NCI-H82 (cell line): ENCODE measurements at regions not wholly inside any gene's neighbourhood (a gene's known extent, or its start where the extent isn't known, plus 50 kb on each side); places are given as distances from the start of the nearest gene placed in this dataset.
"Not testable (repeated sequence)": the region's sequence is repeated elsewhere in the genome, so short reads cannot be mapped to it uniquely, and the experiment has no call there.

ENCODE experiments used
- DNase-seq: peaks from one replicate; lab custom pipeline; 2025; lab: John Stamatoyannopoulos, UW

DNA sequence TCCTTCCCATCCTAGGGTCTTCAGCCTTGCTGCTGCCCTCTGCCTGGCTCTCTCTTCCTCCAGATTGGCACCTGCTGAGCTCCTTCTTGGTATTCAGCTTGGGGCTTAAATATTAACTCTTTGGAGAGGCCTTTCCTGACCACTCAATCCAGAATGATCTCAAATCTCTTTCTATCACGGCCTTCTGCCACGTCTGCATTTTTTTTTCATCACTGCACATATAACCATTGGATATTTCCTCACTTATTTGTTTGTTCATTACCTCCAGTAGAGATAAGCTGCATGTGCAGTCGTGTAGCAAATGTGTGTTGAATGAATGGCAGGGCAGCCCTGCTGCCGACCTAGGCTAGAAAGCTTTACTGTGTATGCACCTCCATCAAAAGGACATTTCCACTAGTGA, 51.6 kb upstream of the MPP7 start:
- DNase-seq = no peak

DNA sequence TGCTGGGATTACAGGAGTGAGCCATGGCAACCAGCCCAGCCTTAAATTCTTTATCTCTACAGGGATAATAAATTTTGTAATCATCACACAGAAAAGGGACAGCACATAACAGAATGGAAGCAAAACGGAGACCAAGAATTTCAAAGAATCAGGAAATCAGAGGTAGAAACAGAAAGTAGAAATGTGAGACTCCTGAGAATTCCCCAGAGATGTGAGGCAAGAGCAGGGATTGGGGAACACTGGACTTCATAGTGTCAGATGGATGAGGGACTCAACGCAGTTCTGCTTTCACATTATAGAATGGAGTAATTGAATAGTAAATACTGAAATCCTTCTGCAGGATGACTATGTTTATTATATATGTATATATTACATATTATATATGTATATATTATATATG, 52.5 kb upstream of the MPP7 start:
- DNase-seq = no peak

DNA sequence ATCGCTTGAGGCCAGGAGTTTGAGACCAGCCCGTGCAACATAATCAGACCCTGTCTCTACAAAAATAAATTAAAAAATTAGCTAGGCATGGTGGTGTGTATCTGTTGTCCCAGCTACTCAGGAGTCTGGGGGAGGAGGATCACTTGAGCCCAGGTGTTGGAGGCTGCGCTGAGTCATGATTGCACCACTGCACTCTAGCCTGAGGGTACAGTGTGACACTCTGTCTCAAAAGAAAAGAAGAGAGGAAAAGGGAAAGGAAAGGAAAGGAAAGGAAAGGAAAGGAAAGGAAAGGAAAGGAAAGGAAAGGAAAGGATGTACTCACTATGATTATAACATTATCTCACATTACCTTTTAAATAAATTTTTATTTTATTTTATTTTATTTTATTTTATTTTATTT, 56.5 kb upstream of the MPP7 start:
- no peak for DNase-seq

DNA sequence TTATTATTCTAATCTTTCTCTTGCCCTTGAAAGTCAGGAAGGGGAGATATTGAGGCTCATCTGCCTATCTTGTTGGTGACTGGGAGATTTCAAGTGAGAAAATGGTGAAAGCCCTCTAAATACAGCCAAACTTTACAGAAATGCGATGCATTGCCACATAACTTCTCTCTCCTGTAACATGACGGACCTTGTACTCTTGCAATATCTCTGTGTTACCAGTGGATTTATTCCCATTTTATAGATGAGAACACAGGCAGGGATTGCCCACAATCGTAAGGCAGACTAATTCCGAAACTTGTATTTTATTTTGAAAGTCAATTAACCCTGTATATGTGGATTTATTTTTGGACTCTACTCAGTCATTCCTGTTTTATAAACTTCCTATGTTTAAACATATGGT, 57.3 kb upstream of the MPP7 start:
- DNase-seq = no peak

DNA sequence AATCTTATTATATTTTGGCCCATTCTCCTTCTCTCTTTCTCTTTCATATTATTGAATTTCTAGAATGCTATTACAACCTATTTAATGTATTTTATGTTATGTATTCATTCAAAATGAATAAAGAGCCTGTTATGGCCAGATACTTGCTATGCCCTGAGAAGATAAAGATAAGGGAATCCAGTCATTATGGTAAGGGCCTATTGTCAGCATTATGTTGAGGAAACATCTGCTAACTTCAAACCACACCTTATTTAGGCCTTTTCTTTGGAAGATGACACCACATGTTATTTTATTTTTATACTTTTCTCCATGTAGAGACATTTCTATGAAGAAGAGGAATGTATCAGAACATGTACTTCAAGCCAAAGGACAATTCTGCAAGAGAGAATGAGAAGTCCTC, 60.5 kb upstream of the MPP7 start:
- no peak for DNase-seq

DNA sequence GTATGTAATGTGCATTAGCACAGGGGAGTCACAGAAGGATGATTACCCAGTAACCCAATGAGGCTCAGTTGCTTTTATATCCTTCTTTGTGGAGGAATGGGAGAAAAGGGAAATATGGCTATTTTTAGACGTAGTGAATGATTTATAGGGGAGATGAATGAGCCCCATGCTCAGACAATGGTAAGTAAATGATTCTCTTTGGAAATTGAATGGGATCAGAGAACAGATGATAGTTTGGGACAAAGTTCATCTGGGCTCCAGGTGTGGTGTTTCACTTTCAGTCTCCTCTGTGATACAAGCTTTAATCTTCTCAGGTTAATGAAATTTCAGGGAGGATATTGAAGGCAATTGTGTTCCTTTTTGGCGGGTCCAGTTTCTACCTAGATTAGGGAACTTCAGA, 63.0 kb upstream of the MPP7 start:
- no peak for DNase-seq

DNA sequence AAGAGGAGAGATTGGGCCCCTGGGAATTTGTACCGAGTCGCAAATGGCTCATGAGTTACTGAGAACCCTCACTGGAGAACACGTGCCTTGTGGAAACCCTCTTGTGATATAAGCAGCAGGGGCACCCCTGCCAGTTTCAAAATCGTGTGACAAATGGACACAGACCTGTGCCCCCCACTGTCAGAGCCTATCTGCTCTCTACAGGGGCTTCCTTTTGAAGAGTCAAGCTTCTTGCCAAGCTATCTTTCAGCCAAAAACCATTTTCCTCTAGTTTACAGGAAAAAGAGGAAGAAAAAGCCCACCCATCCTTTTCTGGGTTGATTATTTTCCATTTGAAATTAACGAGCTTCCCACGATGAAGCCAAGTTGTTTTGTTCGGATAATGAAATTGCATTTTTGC, 64.1 kb upstream of the MPP7 start:
- DNase-seq = no peak

DNA sequence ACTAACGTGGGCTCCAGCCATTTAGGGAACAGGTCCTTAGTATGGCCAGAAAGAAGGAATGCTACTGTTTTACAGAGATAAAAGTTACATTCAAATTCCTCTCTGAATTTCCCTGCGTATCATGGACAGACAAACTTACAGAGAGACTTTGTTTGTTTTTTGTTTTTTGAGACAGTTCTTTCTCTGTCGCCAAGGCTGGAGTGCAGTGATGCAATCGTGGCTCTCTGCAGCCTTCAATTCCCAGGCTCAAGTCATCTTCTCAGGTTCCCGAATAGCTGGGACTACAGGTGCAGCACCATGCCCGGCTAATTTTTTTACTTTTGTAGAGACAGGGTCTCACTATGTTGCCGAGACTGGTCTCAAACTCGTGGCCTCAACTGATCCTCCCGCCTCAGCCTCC, 64.5 kb upstream of the MPP7 start:
- DNase-seq = no peak

DNA sequence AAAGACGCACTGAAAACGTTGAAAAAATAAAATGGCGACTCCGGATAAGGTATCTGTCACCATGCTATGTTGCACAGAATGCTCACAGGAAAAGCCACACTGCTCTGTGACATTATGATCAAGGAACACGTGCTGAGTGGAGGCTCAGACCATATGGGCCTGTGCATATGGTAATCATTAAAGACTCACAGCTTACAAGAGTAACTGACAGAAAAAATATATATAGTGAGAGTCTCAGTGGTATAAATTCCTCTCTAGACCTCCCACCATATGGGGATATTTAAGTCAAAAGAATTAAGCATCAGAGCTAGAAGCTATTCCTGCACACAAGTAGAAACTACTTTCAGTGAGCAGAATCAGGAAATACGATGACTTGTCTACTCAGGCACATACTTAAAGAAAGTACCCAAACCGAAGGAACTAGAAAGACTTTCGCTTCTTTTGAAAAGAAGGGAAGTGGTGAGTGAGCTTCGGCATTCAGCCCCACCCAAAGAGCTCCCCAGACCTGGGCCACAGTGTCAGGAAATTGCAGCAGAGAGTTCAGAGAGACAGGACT, 65.1 kb upstream of the MPP7 start:
- peak; percentile 52 for DNase-seq

DNA sequence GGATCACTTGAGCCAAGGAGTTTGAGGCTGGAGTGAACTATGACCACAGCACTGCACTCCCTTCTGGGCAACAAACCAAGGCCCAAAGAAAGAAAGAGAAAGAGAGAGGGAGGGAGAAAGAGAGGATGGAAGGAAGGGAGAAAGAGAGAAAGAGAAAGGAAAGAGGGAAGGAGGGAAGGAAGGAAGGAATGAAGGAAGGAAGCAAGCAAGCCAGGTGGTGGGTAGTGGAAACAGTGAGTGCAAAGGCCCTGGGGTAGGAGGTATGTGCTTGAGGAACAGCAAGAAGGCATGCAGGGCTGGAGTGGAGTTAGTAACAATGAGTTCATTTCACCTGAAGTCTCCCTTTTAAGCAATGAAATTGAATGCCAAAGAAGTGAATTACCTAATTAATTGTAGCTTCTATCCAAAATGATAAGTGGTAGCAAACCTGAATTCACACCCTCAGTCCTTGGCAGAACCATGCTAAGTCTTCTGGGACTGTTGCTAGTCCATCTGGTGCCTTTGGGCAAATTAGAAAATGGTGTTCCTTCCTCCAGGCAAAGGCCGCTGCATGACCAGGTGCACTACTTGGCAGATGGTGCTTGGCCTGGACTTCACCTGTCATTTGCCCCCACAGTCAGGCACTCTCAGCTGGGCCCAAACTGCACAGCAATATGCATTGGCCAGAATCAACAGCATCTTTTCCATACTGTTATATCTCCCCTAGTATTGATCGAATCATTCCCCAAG, 67.4 kb upstream of the MPP7 start:
- DNase-seq = no peak

DNA sequence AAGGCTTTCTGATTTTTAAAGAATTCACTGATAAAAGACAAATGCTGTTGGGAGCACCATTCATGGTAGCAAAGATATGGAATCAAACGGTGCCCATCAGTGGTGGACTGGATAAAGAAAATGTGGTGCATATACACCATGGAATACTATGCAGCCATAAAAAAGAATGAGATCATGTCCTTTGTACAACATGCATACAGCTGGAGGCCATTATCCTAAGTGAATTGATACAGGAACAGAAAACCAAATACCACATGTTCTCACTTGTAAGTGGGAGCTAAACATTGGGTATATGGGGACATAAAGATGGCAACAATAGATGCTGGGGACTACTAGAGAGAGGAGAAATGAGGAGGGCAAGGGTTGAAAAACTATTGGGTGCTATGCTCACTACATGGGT, 68.8 kb upstream of the MPP7 start:
- DNase-seq = not testable (repeated sequence)

DNA sequence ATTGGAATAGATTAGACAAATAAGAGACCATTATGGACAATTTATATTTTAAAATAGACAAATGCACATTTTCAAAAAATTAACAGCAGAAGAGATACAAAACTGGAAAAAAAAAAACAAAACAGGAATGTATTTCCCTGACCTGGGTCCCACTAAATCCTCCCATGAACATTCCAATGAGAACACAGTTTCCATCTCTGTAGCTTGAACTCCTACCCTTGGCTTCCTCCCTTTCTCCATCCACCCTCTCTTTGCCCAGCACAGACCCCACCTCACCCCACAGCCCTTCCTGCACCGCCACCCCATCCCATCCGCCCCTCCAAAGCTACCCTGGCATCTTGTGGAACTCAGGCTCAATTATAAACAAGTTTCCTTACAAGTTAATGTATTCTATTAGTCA, 71.2 kb upstream of the MPP7 start:
- no peak for DNase-seq

DNA sequence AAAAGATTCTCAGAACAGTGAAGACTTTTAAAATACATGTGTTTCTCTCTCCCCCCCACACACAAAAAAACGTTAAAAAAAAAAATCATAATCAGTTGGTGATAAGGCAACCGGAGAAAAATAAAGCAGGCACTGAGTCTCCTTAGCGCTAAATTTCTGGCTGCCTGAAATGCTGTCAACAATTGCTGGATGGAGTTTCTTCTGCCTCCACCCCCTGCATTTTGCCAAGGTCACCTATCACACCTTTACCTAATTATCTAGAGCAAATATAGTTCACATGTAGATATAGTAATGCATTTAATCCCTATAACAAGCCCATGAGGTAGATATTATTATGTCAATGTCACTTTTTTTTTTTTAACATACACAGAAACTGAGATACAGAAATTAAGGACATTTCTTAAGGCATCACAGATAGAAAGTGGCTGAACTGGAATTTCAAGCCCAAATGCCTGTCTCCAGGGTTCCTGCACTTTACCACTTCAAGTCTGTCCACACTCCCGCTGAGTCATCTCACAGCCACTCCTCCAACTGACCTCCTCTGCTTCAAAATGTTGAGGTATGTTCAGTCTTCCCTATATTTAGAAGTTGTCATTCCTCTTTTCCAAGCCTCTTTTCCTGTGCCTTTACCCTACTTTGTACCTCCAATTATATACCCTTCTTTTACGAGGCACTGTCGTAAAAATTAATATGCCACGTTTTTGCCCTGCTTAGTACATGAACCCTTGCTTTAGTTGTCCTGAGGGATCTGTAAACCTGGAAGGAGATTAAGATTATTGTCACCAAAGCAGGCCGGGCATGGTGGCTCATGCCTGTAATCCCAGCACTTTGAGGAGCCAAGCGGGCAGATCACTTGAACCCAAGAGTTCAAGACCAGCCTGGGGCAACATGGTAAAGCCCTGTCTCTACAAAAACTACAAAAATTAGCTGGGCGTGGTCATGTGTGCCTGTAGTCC, 72.8 kb upstream of the MPP7 start:
- DNase-seq = no peak

DNA sequence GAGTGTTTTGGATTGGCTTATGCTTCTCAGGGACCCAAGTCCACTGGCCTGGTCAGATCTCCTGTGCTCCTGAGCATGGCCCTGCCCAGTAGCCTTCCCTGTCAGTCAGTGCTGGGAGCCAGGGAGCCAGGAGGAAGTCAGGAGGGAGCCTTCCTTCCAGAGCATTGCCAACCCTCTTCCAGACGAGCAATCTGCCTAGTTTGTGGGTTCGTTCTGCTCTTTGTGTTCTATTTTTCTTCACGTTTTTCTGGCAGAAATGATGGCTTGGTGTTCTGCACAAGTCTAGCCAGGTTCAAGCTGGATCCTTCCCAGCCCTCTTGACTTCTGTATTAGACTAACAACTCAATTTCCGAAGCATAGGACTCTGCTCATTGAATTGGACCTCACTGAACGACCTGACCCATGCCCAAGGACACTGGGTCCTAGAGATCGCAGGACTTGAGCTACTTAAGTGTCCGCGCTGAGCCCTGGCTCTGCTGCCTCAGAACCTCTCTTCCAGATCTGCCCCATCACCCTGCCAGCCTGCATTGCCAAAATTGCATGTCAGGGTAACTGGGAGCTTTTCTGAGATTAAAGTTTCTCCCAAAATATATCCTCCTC, 76.2 kb upstream of the MPP7 start:
- DNase-seq = no peak

DNA sequence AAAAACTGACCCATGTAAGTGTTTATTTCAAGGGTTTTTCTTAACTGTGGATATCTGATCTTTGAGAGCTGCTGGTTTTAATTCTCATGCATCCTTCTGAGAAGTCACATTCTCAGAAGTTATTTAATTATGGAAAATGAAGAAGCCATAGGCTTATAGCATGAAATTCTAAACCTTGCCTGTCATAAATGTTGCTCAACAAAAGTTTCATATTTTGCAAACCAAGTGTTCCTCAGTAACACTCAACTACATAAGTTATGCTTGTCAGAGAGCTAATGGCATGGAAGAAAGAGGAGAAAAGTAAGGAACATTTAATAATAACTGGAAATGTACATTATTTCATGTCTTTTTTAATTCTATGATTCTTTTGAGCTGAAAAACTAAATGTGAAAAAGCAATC, 78.6 kb upstream of the MPP7 start:
- DNase-seq = no peak

DNA sequence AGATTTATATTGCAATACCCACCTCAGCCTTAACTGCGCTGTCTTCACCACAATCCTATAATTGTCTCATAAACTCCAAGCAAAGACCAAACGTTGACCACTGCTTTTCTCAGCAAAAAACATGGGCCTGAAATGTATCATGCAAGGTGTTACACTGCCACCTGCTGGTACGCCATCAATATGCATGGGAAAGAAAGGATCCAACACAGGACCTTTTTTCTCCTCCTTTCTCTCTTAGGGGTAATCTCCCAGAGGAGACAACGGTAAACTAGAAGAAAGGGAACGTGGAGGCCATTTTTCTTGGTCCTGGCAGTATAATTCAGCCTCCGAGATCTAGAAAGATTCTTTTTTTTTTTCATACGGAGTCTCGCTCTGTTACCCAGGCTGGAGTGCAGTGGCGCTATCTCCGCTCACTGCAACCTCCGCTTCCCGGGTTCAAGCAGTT, 79.1 kb upstream of the MPP7 start:
- DNase-seq = peak; percentile 92

DNA sequence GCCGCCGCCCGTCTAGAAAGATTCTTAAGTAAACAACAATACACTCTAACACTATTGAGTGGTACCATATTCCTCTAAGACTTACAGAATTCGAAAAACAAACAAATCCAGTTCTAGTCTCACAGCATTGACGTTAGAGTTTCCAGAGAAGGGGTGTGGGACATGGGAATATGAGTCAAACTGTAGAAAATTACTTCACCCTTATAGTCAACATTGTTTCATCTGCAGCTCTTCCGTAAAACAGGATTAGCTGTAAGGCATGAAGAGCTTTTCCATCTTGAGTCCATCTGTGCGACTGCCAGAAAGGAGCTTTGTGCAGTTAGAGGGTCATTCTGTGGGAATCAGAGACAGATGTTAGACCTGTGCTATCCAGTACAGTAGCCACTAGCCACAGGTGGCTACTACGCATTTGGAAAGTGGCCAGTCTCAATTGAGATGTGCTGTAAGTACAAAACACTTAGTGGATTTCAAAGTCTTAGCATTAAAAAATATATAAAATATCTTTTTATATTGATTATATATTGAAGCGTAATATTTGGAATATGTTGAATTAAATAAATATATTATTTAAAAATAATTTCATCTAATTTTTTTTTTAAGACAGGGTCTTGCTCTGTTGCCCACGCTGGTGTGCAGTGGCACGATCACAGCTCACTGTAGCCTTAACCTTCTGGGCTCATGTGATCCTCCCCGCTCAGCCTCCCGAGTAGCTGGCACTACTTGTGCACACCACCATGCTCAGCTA, 79.8 kb upstream of the MPP7 start:
- peak; percentile 89 for DNase-seq

DNA sequence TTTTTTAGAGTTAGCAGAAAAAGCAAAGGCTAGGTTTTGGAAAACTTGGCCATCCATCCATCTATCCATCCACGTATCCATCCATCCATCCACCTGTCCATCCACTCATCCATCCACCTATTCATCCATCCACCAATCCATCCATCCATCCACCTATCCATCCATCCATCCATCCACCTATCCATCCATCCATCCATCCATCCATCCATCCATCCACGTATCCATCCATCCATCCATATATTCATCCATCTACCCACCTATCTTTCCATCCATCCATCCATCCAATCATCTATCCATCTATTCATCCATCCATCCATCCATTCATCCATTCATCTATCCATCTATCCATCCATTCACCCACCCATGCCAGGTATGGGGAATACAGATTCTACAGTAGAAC, 81.7 kb upstream of the MPP7 start:
- no peak for DNase-seq

DNA sequence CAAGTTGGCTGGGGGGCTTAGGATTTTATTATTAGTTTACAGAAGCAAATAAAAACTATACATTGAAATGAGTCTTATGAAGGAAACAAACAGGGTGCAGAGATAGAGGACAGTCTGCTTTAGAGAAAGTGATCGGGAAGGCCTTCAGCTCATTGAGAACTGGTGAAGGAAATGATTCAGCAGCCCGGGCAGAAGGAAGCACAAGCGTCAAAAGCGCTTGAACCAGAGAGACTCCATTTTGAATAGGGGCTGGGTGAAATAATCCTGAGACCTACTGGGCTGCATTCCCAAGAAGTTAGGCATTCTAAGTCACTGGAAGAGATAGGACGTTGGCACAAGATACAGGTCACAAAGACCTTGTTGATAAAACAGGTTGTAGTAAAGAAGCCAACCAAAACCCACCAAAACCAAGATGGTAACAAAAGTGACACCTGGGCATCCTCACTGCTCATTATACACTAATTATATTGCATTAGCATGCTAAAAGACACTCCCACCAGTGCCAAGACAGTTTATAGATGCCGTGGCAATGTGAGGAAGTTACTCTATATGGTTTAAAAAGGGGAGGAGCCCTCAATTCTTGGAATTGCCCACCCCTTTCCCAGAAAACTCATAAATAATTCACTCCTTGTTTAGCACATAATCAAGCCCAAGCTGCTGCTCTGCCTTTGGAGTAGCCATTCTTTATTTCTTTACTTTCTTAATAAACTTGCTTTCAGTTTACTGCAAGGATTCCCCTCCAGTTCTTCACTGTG, 83.1 kb upstream of the MPP7 start:
- no peak for DNase-seq

DNA sequence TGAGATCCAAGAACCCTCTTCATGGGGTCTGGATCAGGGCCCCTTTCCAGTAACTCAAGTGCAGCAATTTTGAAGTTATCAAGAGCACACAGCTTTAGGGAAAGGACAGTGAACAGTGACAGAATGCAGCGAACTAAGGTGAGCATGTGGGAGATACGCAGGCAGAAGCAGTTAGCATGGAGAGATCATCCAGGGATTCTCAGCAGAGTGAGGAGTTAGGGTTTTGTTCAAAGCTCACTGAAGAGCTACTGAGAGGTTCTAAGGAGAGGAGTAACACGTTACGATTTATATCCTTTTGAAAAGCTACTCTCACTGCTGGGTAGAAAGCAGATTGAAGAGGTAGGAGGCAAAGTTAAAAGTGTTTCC, 83.6 kb upstream of the MPP7 start:
- DNase-seq = no peak

DNA sequence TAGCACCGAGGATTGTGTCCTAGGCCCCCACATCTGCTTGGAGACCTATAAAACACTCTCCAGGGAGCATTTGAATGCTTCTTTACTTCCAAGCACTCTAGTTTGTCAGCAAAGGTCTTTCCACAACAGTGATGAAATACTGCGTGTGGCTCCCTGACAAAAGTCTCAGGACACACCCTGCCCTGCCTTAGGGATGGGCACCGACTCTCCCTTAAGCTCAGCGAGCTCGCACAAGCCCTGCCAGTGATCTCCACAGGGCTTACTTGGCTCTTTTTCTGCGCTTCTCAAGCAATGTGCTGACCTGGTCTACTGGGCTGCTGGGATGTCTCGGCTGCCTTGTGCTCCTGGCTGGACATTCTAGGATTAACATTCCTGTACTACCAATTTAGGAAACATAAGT, 84.3 kb upstream of the MPP7 start:
- DNase-seq = no peak
